ENCODE measurements at regions not wholly inside any gene's neighbourhood (a gene's known extent, or its start where the extent isn't known, plus 50 kb on each side); places are given as distances from the start of the nearest gene placed in this dataset.

DNA sequence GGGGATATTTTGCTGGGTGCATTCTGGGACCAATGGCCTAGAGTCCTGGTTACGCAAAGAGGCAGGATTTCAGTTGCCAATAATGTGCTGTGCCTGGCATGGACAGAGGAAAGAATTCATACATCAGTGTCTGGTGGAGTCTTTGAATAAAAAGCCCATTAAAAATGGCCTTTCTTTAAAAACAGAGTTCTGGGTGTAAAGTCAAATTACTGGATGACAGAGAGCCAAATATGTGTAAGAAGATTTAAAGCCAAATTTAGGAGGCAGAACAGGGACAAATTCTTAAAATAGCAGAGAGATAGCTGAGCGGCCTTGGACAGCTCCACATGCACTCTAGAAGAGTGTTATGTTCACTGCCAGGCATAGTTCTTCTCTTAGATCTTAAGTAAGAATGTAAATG is 60.8 kb upstream of the MEOX2 start:
- TF ChIP-seq, protein P1, sequence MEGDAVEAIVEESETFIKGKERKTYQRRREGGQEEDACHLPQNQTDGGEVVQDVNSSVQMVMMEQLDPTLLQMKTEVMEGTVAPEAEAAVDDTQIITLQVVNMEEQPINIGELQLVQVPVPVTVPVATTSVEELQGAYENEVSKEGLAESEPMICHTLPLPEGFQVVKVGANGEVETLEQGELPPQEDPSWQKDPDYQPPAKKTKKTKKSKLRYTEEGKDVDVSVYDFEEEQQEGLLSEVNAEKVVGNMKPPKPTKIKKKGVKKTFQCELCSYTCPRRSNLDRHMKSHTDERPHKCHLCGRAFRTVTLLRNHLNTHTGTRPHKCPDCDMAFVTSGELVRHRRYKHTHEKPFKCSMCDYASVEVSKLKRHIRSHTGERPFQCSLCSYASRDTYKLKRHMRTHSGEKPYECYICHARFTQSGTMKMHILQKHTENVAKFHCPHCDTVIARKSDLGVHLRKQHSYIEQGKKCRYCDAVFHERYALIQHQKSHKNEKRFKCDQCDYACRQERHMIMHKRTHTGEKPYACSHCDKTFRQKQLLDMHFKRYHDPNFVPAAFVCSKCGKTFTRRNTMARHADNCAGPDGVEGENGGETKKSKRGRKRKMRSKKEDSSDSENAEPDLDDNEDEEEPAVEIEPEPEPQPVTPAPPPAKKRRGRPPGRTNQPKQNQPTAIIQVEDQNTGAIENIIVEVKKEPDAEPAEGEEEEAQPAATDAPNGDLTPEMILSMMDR (IDR thresholded peaks at IDR 0.05; ENCODE audit: borderline replicate concordance, extremely low read depth, insufficient read depth), result no peak
- intact Hi-C loops (cut with DNase I), result no loop called here
- FAIRE-seq, result no peak
- Histone ChIP-seq H3K4me1 (ENCODE audit: control insufficient read depth in 2 of 3, insufficient read depth in 2 of 3, low read depth in 1 of 3, low read length in 3 of 3) (no peaks in the 10 kb centered on the region), H3K4me3 (ENCODE audit: low read length in 3 of 3) (no peak overlapping the region), H3K27ac (ENCODE audit: low read depth in 2 of 2, low read length in 2 of 2) (no peak overlapping the region), H3K36me3 (ENCODE audit: control insufficient read depth in 2 of 3, insufficient read depth in 3 of 3, low read length in 3 of 3) (no peaks in the 10 kb centered on the region), H3K9ac (ENCODE audit: low read length in 3 of 3) (no peak overlapping the region), H3K9me3 (ENCODE audit: control insufficient read depth in 2 of 3, insufficient read depth in 1 of 3, low read length in 3 of 3) (no peaks in the 10 kb centered on the region), H3K27me3 (ENCODE audit: control insufficient read depth, insufficient read depth, low read length) (no peaks in the 10 kb centered on the region)
- peak in 2 of 5 donors; percentile 38 to 51 for DNase-seq

DNA sequence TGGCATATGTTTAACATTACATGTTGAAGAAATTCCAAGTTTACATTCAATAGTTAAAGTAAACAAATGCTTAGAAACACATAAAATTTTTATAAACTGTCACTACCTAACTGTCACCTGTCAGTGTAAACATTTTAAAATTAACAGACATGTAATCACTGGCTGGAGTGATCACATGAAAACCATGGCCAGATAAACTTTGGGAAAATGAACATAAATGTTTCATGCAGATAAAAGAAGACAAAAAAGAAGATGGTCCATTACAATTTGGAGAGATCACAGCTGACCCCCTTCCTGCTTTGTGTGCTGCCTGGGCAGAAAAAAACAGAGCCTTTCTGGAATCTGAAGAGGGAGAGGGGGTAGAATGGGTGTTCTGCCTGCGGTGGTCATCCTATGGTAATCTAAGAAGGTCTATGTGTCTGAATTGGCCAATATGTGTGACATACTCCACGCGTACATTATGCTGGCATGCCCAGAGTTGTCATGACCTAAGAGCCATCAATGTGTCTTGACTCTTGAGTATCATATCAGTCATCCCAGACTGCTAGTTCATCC is 57.5 kb upstream of the MEOX2 start:
- no peaks in the 10 kb centered on the region for H3K9me3 ChIP-seq (ENCODE audit: control insufficient read depth in 2 of 3, insufficient read depth in 1 of 3, low read length in 3 of 3)
- no peak overlapping the region for H3K4me3 ChIP-seq (ENCODE audit: low read length in 3 of 3)
- FAIRE-seq (no peak), DNase-seq (no peak)
- H3K36me3 ChIP-seq (ENCODE audit: control insufficient read depth in 2 of 3, insufficient read depth in 3 of 3, low read length in 3 of 3), result no peaks in the 10 kb centered on the region
- intact Hi-C loops (cut with DNase I), result no loop called here
- TF ChIP-seq, protein P1 (IDR thresholded peaks at IDR 0.05; ENCODE audit: borderline replicate concordance, extremely low read depth, insufficient read depth), result no peak
- no peak overlapping the region for H3K9ac ChIP-seq (ENCODE audit: low read length in 3 of 3)
- no peaks in the 10 kb centered on the region for H3K4me1 ChIP-seq (ENCODE audit: control insufficient read depth in 2 of 3, insufficient read depth in 2 of 3, low read depth in 1 of 3, low read length in 3 of 3)
- no peak overlapping the region for H3K27ac ChIP-seq (ENCODE audit: low read depth in 2 of 2, low read length in 2 of 2)
- no peaks in the 10 kb centered on the region for H3K27me3 ChIP-seq (ENCODE audit: control insufficient read depth, insufficient read depth, low read length)

DNA sequence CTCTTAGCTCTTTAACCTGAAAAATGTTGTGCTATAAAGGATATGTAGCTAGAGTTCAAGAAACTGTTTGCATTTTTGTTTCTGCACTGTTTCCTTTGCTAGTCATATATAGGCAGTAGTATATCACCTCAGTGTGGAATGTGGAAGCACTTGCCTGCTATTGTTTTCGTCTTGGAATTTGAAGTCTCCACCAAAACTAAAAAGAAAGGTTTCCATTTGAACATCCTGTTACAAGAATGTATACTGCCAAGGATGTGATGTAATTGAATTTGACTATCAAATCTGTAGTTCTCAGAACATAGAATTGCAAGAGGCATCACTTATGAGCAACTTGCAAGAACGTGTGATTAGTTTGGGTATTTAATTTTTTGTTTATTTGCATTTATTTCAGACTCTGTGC is 51.1 kb upstream of the MEOX2 start:
- Histone ChIP-seq H3K4me1 (ENCODE audit: control insufficient read depth in 2 of 3, insufficient read depth in 2 of 3, low read depth in 1 of 3, low read length in 3 of 3) (no peaks in the 10 kb centered on the region), H3K36me3 (ENCODE audit: control insufficient read depth in 2 of 3, insufficient read depth in 3 of 3, low read length in 3 of 3) (no peaks in the 10 kb centered on the region), H3K4me3 (ENCODE audit: low read length in 3 of 3) (no peak overlapping the region), H3K9ac (ENCODE audit: low read length in 3 of 3) (no peak overlapping the region), H3K27ac (ENCODE audit: low read depth in 2 of 2, low read length in 2 of 2) (no peak overlapping the region), H3K27me3 (ENCODE audit: control insufficient read depth, insufficient read depth, low read length) (no peaks in the 10 kb centered on the region), H3K9me3 (ENCODE audit: control insufficient read depth in 2 of 3, insufficient read depth in 1 of 3, low read length in 3 of 3) (no peaks in the 10 kb centered on the region)
- TF ChIP-seq, protein P1 (IDR thresholded peaks at IDR 0.05; ENCODE audit: borderline replicate concordance, extremely low read depth, insufficient read depth), result no peak
- intact Hi-C loops (cut with DNase I), result no loop called here
- DNase-seq (peak in 2 of 5 donors; percentile 14 to 34), FAIRE-seq (no peak)

Data from kidney (tissue), 13 donors.